ENCODE measurements at regions not wholly inside any gene's neighbourhood (a gene's known extent, or its start where the extent isn't known, plus 50 kb on each side); places are given as distances from the start of the nearest gene placed in this dataset.

- TF ChIP-seq, protein P1, sequence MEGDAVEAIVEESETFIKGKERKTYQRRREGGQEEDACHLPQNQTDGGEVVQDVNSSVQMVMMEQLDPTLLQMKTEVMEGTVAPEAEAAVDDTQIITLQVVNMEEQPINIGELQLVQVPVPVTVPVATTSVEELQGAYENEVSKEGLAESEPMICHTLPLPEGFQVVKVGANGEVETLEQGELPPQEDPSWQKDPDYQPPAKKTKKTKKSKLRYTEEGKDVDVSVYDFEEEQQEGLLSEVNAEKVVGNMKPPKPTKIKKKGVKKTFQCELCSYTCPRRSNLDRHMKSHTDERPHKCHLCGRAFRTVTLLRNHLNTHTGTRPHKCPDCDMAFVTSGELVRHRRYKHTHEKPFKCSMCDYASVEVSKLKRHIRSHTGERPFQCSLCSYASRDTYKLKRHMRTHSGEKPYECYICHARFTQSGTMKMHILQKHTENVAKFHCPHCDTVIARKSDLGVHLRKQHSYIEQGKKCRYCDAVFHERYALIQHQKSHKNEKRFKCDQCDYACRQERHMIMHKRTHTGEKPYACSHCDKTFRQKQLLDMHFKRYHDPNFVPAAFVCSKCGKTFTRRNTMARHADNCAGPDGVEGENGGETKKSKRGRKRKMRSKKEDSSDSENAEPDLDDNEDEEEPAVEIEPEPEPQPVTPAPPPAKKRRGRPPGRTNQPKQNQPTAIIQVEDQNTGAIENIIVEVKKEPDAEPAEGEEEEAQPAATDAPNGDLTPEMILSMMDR (IDR thresholded peaks at IDR 0.05; ENCODE audit: extremely low read depth in 1 of 2, insufficient read depth in 1 of 2, low read depth in 1 of 2, low read length in 2 of 2) = no peak
- no peak for TF ChIP-seq POLR2A (IDR thresholded peaks at IDR 0.05; ENCODE audit: low read depth, low read length)
- TF ChIP-seq EZH2 (IDR thresholded peaks at IDR 0.05; ENCODE audit: borderline replicate concordance, low read depth, low read length, severe bottlenecking) = no peak
These were observed 741.3 kb upstream of the RAB6C start for GRCh38 chr2:129237966-129238725.
